Stomach (tissue), 4 donors: ENCODE measurements at regions not wholly inside any gene's neighbourhood (a gene's known extent, or its start where the extent isn't known, plus 50 kb on each side); places are given as distances from the start of the nearest gene placed in this dataset.

ENCODE experiments used
- POLR2A ChIP-seq, 4 donors: fragments of 450-650 bp; IDR thresholded peaks; one replicate each; pipeline ENCODE4 v1.6.1; 2016; ENCODE audit warnings: antibody characterized with exemption in 4 of 4, control low read depth in 2 of 4, mild to moderate bottlenecking in 1 of 4, moderate library complexity in 1 of 4
- POLR2AphosphoS5 ChIP-seq, 3 donors: sonication (generic); formaldehyde crosslinking; IDR thresholded peaks; one replicate each; pipeline ENCODE4 v1.6.1; 2016; ENCODE audit warnings: antibody characterized with exemption in 3 of 3

DNA sequence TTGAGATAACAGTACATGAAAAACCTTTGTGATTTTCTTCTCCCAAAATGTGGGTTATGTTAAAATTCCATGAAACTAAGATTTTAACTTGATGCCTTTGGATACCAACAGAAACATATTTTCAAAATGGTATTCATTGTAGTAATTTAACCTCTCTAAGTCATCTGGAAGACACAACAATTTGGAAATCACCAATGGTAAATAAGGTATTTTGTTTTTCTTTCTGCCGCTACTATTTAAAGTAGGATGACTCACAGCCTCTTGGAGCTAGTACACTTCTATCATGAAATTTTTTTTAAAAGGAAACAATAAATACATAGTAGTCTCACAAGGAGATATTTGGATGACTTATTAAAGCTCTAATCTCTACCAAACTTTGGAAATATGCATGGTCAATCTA lies 291.6 kb upstream of the VEPH1 start:
- TF ChIP-seq POLR2A (IDR thresholded peaks at IDR 0.05) (no peak), POLR2AphosphoS5 (IDR thresholded peaks at IDR 0.05) (no peak)
